AG04450 (cell line): ENCODE measurements at regions not wholly inside any gene's neighbourhood (a gene's known extent, or its start where the extent isn't known, plus 50 kb on each side); places are given as distances from the start of the nearest gene placed in this dataset.

ENCODE experiments used
- CTCF ChIA-PET: fragments of 300-600, 350-600 bp; formaldehyde crosslinking; extraction: SDS; loops from one replicate; lab custom pipeline; 2022; ENCODE audit warnings: antibody characterized with exemption, inconsistent platforms; lab: Charles Lee
- POLR2A ChIA-PET: fragments of 350-600 bp; formaldehyde crosslinking; extraction: SDS; loops from one replicate; lab custom pipeline; 2021; ENCODE audit warnings: antibody characterized with exemption, inconsistent platforms; lab: Yijun Ruan, JAX
- DNase-seq: peaks from one replicate; pipeline ENCODE4 v3.0.0-alpha.2; 2011; ENCODE audit warnings: low read depth, low spot score
- H3K27ac ChIP-seq: one replicate; pipeline ENCODE4 v1.5.1; 2012; ENCODE audit warnings: low read depth, low read length, control low read depth
- H3K27me3 ChIP-seq: one replicate; pipeline ENCODE4 v1.6.0; 2012; ENCODE audit warnings: low read length; ENCODE audit not compliant: control insufficient read depth, insufficient read depth
- H3K4me3 ChIP-seq: 2 replicates; pipeline ENCODE4 v1.5.1; 2011; ENCODE audit warnings: mild to moderate bottlenecking, low read depth, low read length, control low read depth
- H3K9me3 ChIP-seq: 2 replicates; pipeline ENCODE4 v1.5.1; 2012; ENCODE audit warnings: low read length; ENCODE audit not compliant: control insufficient read depth, insufficient read depth
- CTCF ChIP-seq: IDR thresholded peaks from 2 replicates; pipeline ENCODE4 v1.5.1; 2011; ENCODE audit warnings: low read depth, low read length, control low read depth, inconsistent platforms

GRCh38 chr20:48571949-48572847 lies 255.6 kb downstream of the PREX1 start:
- H3K9me3 ChIP-seq = no peaks in the 10 kb centered on the region
- no peak for DNase-seq
- H3K27me3 ChIP-seq = no peaks in the 10 kb centered on the region
- TF ChIP-seq CTCF = no peak
- H3K4me3 ChIP-seq = no peak overlapping the region
- CTCF ChIA-PET = no interaction called here
- POLR2A ChIA-PET = no interaction called here
- no peak overlapping the region for H3K27ac ChIP-seq

GRCh38 chr20:48569679-48570078 lies 258.1 kb downstream of the PREX1 start:
- Histone ChIP-seq H3K27ac (no peak overlapping the region), H3K9me3 (no peaks in the 10 kb centered on the region), H3K4me3 (no peak overlapping the region), H3K27me3 (no peaks in the 10 kb centered on the region)
- DNase-seq = no peak
- TF ChIP-seq CTCF = no peak
- CTCF ChIA-PET = no interaction called here
- POLR2A ChIA-PET = no interaction called here

- Histone ChIP-seq H3K27me3 (no peaks in the 10 kb centered on the region), H3K4me3 (no peak overlapping the region), H3K9me3 (peaks cover 5% of the 10 kb centered on the region; the same call in 1 of the 2 replicates), H3K27ac (no peak overlapping the region)
- DNase-seq = no peak
- no peak for TF ChIP-seq CTCF
- ChIA-PET CTCF (no interaction called here), POLR2A (no interaction called here)
Observed at GRCh38 chr20:48568520-48568919, 259.3 kb downstream of the PREX1 start.

- H3K4me3 ChIP-seq = no peak overlapping the region
- H3K27me3 ChIP-seq = no peaks in the 10 kb centered on the region
- ChIA-PET POLR2A (no interaction called here), CTCF (no interaction called here)
- no peak for DNase-seq
- TF ChIP-seq CTCF = no peak
- H3K27ac ChIP-seq = no peak overlapping the region
- H3K9me3 ChIP-seq = peaks cover 5% of the 10 kb centered on the region; the same call in 1 of the 2 replicates
Observed at GRCh38 chr20:48567145-48567544, 260.7 kb downstream of the PREX1 start.

- CTCF ChIA-PET = no interaction called here
- H3K4me3 ChIP-seq = no peak overlapping the region
- POLR2A ChIA-PET = no interaction called here
- DNase-seq = no peak
- peaks cover 5% of the 10 kb centered on the region; the same call in 1 of the 2 replicates for H3K9me3 ChIP-seq
- no peaks in the 10 kb centered on the region for H3K27me3 ChIP-seq
- TF ChIP-seq CTCF = no peak
- no peak overlapping the region for H3K27ac ChIP-seq
Observed at GRCh38 chr20:48564982-48565539, 262.7 kb downstream of the PREX1 start.
